SIG-M5 (cell line): ENCODE measurements at regions not wholly inside any gene's neighbourhood (a gene's known extent, or its start where the extent isn't known, plus 50 kb on each side); places are given as distances from the start of the nearest gene placed in this dataset.
"Not testable (repeated sequence)": the region's sequence is repeated elsewhere in the genome, so short reads cannot be mapped to it uniquely, and the experiment has no call there.

ENCODE experiments used
- DNase-seq: peaks from one replicate; lab custom pipeline; 2025; lab: John Stamatoyannopoulos, UW

GRCh38 chr7:119596651-119597050 is 676.3 kb upstream of the KCND2 start:
- no peak for DNase-seq

- no peak for DNase-seq
Observed at GRCh38 chr7:119606297-119606696, 666.7 kb upstream of the KCND2 start.

DNA sequence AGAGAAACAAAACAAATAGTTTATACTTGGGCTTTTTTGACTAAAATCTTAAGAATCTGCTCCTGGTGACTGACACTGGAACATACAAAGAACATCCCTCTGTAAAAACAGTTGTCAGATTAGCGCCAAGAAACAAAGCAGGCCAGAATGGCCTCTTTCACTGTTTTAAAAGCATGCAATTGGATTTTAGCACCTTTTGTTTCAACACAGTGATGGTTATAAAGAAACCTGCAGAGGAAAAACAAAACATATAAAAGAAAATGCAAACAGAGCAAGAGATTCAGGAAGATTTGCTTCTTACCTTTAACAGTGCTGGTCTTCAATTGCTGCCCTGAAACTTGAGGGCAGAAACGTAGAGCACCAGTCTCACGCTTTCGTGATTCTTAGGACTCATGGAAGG is 652.2 kb upstream of the KCND2 start:
- DNase-seq = no peak

DNA sequence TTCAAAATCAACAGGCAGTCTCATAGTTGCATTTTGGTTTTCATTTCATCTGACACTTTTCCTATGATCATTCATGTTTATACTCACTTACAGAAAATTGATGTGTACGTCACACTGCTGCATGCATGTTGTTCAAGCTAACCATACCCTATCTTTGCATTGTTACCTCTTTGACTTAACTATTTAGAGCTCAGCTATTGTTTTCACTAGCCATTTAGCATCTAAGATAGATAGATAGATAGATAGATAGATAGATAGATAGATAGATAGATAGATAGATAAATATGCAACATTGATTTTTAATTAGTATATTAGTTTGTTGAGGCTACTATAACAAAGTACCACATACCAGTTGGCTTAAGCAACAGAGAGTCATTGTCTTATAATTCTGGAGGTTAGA is 649.5 kb upstream of the KCND2 start:
- DNase-seq = no peak

DNA sequence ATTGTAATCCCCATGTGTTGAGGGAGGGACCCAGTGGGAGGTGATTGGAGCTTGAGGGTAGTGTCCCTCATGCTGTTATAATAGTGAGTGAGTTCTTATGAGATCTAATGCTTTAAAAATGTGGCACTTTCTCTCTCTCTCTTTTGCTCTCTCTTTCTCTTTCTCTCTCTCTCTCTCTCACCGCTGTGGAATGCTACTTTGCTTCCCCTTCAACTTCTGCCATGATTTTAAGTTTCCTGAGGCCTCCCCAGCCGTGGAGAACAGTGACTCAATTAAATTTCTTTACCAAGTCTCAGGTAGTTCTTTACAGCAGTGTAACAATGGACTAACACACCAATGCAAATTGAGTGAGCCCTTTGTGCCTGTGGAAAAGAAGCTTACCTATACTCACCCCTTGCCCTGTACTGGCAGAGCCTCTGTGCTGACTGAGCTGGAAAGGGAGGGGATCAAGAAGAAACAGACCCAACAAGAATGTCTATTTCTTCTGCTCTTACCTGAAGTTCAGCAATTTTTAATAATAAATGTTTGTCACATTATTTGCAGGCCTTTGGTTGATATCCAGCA is 642.5 kb upstream of the KCND2 start:
- no peak for DNase-seq

DNA sequence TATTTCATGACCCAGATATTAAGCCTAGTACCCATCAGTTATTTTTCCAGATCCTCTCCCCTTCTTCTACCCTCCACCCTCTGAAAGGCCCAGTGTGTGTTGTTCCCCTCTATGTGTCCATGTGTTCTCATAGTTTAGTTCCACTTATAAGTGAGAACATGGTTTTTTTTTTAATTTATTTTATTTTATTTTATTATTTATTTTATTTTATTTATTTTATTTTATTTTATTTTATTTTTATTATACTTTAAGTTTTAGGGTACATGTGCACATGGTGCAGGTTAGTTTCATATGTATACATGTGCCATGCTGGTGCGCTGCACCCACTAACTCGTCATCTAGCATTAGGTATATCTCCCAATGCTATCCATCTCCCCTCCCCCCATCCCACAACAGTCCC is 639.2 kb upstream of the KCND2 start:
- DNase-seq = not testable (repeated sequence)

DNA sequence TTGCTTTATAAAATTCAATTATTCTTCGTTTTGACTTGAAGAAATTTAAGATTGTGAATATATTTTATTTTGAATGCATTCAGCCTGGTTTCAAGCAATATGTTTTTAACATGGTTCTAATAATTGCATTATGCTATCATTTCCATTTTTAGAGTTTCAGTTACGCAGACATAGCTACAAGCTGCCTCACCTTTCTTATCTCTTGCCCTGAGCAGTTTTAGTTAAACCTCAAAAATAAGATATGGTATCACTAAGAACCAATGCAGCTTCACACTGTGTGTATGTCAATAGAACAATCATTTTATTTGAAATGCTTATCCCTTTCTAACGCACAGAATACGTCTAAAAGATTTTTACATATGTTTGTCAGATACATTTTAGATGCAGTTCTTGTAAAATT is 632.6 kb upstream of the KCND2 start:
- DNase-seq = no peak

GRCh38 chr7:119640861-119641260 is 632.1 kb upstream of the KCND2 start:
- DNase-seq = no peak

DNA sequence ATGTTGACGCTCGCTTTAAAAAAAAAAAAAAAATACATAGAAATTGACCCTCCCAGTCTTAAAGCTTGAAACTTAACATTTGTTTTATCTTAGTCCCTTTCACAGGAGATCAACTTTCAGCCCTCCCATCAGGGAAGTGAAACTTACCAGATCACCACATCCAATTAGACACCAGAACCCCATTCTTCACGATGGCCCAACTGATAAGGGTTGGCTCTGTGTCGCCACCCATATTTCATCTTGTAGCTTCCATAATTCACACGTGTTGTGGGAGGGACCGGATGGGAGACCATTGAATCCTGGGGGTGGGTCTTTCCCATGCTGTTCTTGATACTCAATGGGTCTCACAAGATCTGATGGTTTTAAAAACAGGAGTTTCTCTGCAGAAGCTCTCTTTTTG is 629.4 kb upstream of the KCND2 start:
- DNase-seq = no peak

DNA sequence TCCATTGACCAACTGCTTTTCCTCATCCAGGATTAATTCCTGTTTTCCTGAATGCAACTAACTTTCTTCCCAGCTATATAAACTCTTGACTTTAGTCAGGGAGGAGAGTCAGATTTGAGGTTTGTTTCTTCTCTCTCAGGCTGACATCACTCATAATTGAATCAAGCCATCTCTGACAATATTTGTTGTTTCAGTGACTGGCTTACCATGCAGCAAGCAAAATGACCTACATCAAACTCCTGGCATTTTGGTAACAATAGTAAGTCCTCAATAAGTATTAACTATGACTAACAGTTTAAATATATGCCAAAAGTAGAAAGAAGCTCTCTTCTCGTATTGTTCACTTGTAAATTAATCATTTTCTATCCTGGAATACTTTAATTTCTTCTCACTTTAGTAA is 625.7 kb upstream of the KCND2 start:
- no peak for DNase-seq

GRCh38 chr7:119648752-119649151 is 624.2 kb upstream of the KCND2 start:
- DNase-seq = not testable (repeated sequence)

DNA sequence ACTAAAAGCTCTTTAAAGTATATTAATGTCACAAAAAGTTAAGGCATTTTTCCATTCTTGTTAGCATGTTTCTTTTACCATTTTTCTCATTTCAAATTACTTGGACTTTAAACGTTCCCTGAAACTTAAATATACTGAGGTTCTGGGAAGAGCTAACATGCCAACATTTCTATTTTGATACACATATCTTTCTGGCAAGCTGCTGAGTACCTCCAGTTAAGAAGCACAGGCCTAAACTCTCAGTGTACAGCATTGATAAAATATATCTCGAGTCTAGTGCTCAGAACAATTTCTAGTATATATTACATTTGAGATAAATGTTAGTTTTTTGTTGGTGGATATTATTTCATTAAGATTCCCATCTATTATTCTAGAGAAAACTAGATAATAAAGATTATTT is 612.9 kb upstream of the KCND2 start:
- no peak for DNase-seq

GRCh38 chr7:119664601-119665000 is 608.4 kb upstream of the KCND2 start:
- no peak for DNase-seq

- no peak for DNase-seq
Observed at GRCh38 chr7:119665796-119666195, 607.2 kb upstream of the KCND2 start.

GRCh38 chr7:119681336-119681735 is 591.6 kb upstream of the KCND2 start:
- DNase-seq = no peak

GRCh38 chr7:119684763-119685162 is 588.2 kb upstream of the KCND2 start:
- no peak for DNase-seq

DNA sequence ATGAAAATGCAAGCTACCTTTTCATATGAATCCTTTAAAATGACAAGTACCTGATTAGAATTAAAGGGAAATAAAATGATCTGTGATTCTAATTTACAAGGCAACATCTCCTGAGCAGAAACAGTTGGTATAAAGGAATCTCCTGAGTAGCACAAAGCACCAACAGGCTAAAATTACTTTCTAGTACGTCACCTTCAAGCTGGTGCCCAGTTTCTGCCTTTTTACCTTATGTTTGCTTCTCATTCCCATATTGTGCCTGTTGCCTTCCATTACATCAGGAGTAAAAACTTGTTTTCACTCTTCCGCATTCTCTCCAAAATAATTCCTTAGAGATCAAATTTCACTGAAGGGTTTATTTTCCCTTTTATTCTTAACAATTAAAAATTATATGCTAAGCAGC is 587.1 kb upstream of the KCND2 start:
- DNase-seq = no peak

DNA sequence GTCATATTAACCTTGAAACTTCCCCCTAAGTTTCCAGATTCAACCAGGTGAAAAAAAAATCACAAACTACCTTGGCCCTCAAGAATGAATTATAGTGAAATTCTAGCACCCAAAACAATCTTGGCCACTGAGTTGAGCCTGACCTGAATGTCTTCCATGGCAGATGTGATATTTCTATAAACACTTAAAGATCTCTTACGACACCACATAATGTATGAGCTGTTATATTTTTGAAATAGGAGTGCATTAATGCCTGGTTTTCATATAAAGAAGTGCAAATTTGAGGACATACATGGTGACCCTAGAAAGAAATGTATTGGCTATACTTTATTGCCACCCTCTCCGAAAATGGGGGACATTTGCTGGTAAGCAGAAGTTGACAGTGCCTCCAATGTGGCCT is 584.1 kb upstream of the KCND2 start:
- no peak for DNase-seq

DNA sequence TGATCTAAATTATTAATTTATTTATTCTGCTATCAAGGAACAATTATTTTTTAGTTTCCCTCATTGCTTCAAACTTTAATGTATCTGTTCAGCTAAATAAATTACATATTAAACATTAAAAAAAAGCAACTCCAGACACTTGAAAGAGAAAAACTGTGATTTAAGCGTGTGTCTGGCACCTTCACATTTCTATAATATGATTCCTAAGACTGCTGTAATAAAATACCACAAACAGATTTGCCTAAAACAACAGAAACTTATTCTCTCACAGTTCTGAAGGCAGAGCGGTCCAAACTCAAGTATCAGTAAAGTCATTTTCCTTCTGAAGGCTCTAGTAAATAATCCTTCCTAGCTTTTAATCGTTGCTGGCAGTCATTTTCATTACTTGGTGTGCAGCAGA is 580.4 kb upstream of the KCND2 start:
- no peak for DNase-seq

GRCh38 chr7:119694506-119694905 is 578.5 kb upstream of the KCND2 start:
- no peak for DNase-seq

DNA sequence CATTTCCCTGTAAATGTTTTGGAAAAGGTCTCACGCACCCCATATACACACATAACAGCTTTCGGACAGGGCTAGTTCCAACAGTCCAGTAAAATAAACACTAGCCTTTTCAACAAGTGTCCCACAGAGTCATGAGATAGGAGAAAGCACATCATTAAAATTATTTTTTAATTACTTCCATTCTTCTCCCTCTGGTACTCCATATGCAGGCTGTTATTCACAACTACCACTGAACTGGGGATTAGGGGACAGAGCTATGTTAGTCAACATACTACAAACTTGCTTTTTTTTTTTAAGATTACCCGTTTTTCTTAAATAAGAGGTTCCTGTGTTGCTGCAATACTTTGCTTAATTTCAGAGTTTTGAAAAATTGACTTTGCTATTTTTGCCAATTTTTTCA is 576.6 kb upstream of the KCND2 start:
- DNase-seq = no peak

DNA sequence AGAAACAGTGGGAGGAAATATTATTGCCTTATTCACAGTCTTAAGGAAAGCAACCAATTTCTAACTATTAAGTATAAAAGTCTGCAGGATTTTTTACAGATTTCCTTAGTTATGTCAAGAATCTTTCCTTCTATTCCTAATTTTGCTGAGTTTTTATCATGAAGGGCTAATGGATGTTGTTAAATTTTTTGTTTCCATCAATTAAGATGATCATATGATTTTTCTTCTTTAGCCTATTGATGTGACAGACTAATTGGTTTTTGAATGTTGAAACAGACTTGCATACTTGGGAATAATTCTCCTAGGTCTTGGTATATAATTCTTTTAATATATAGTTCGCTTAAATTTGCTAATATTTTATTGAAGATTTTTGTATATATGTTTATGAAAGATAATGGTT is 569.1 kb upstream of the KCND2 start:
- no peak for DNase-seq

DNA sequence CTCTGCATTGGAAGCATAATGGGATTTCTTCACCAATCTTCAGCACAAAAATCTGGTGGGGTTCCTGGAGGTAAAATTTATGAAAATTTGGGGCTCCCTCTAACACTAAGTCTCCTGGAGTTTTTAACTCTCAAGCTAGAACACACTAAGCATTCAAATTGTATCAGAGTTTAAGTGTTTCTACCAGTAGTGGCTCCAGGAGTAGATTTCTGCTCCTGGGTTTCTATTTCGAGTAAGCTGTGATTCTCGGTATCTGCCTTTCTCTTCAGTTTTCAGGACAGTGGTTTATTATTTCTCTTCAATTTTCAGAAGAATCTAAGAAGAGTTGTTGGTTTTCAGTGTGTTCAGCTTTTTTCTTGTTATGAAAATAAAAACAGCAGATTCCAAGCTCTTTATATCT is 566.4 kb upstream of the KCND2 start:
- DNase-seq = no peak

DNA sequence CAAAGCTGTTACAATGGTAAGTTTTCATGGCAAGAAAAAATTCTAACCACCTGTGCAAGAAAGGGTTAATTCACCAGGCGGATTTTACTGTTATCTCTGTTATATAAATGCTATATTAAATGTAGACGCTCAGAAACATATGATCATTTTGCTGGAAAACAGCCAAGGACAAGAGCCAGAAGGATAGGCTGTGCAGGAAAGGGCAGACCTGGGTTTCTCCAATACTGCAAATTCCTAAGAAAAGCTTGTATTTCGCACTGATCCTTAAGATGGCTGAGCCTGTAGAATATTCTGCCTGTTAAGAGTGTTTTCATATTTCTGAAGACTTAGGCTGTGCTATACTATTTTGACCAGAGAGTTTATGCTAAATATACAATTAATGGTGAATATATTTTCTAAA is 564.1 kb upstream of the KCND2 start:
- DNase-seq = no peak

DNA sequence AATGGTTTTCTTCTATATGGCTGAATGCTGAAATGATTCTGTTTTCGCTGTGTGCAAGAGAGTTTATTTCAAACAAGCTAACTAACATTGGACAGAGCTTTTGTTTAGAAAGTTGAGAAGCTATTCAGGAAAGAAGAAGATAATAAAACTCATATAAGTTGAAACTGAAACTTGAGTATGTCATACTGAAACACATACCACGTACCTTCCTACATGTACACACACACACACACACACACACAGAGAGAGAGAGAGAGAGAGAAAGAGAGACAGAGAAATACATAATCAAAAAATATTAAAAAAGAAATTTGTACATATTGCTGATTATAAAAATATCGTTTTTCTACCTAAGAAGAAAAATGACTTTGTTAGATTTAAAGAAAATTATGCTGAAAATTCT is 561.9 kb upstream of the KCND2 start:
- DNase-seq = no peak
